ENCODE measurements at regions not wholly inside any gene's neighbourhood (a gene's known extent, or its start where the extent isn't known, plus 50 kb on each side); places are given as distances from the start of the nearest gene placed in this dataset.

- DNase-seq (ENCODE audit: low read depth) = no peak
- no peak for TF ChIP-seq CTCF (conservative IDR thresholded peaks at IDR 0.05; ENCODE audit: low read depth, low read length)
- H3K4me3 ChIP-seq (ENCODE audit: low read depth, low read length) = no peak overlapping the region
These were observed 57.8 kb upstream of the ID2 start for GRCh38 chr2:8623958-8624591.

- H3K4me3 ChIP-seq (ENCODE audit: low read depth, low read length) = no peak overlapping the region
- no peak for DNase-seq (ENCODE audit: low read depth)
- no peak for TF ChIP-seq CTCF (conservative IDR thresholded peaks at IDR 0.05; ENCODE audit: low read depth, low read length)
These were observed 56.9 kb upstream of the ID2 start for GRCh38 chr2:8624855-8625398.

- no peak for TF ChIP-seq CTCF (conservative IDR thresholded peaks at IDR 0.05; ENCODE audit: low read depth, low read length)
- no peak for DNase-seq (ENCODE audit: low read depth)
- H3K4me3 ChIP-seq (ENCODE audit: low read depth, low read length) = no peak overlapping the region
These were observed 56.2 kb upstream of the ID2 start for GRCh38 chr2:8625399-8626300.

- H3K4me3 ChIP-seq (ENCODE audit: low read depth, low read length) = no peak overlapping the region
- TF ChIP-seq CTCF (conservative IDR thresholded peaks at IDR 0.05; ENCODE audit: low read depth, low read length) = no peak
- no peak for DNase-seq (ENCODE audit: low read depth)
These were observed 55.3 kb upstream of the ID2 start for GRCh38 chr2:8626572-8626971.

GRCh38 chr2:8627019-8627691, 54.7 kb upstream of the ID2 start:
- no peak overlapping the region for H3K4me3 ChIP-seq (ENCODE audit: low read depth, low read length)

GRCh38 chr2:8627692-8628085, 54.2 kb upstream of the ID2 start:
- no peak for DNase-seq (ENCODE audit: low read depth)
- no peak overlapping the region for H3K4me3 ChIP-seq (ENCODE audit: low read depth, low read length)
- no peak for TF ChIP-seq CTCF (conservative IDR thresholded peaks at IDR 0.05; ENCODE audit: low read depth, low read length)

More at GRCh38 chr2:8627019-8627691, 54.7 kb upstream of the ID2 start:
- no peak for TF ChIP-seq CTCF (conservative IDR thresholded peaks at IDR 0.05; ENCODE audit: low read depth, low read length)
- no peak for DNase-seq (ENCODE audit: low read depth)

All from epithelial cell of proximal tubule (primary cell).